ENCODE measurements at regions not wholly inside any gene's neighbourhood (a gene's known extent, or its start where the extent isn't known, plus 50 kb on each side); places are given as distances from the start of the nearest gene placed in this dataset.

DNA sequence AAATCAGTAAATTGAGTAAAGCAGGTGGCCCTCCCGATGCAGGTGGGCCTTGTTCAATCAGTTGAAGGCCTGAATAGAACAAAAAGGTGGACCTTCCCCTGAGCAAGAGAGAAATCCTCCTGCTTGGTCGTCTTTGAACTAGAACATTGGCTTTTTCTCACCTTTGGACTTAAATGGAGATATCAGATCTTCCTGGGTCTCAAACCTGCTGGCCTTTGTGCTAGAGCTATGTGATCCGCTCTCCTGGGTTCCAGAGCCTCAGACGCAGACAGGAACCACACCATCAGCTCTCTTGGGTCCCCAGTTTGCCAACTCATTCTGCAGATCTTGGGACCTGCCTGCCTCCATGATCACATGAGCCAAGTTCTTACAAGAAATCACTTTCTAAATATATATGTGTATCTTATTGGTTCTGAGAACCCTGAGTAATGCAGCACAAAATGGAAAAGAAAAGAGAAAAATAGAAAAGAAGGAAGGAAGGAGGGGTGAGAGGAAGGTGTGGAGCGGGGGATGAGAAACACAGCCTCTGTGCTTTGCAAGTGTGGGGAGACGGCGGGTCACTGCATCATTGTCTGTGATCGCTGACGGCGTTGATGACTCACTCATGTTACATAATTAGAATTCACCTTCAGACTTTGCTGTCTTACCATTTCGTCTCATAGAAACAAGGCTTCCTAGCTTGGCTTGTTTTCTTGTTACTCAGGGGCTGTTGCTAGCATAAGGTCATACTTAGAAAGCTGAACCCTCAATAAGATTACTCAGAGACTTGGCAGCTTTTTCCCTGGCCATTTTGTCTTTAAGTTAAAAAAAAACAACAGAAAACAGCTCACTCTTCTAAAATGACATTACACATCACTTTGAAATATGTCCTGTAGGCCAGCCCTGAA is 85.7 kb upstream of the NEDD9 start (continued):
- TF ChIP-seq, protein P1, sequence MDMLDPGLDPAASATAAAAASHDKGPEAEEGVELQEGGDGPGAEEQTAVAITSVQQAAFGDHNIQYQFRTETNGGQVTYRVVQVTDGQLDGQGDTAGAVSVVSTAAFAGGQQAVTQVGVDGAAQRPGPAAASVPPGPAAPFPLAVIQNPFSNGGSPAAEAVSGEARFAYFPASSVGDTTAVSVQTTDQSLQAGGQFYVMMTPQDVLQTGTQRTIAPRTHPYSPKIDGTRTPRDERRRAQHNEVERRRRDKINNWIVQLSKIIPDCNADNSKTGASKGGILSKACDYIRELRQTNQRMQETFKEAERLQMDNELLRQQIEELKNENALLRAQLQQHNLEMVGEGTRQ (IDR thresholded peaks at IDR 0.05; ENCODE audit: low read depth, low read length): no peak
- TF ChIP-seq SMC3 (IDR thresholded peaks at IDR 0.05; ENCODE audit: low read depth, low read length): no peak
